ENCODE measurements at regions not wholly inside any gene's neighbourhood (a gene's known extent, or its start where the extent isn't known, plus 50 kb on each side); places are given as distances from the start of the nearest gene placed in this dataset.
"Not testable (repeated sequence)": the region's sequence is repeated elsewhere in the genome, so short reads cannot be mapped to it uniquely, and the experiment has no call there.

GRCh38 chr6:103838457-103838856, 1021.3 kb downstream of the HACE1 start:
- DNase-seq (ENCODE audit: insufficient read length, low spot score), result no peak
- TF ChIP-seq POLR2A (IDR thresholded peaks at IDR 0.05; ENCODE audit: low read depth, low read length), result no peak
- FAIRE-seq, result no peak

- FAIRE-seq, result no peak
- no peak for TF ChIP-seq POLR2A (IDR thresholded peaks at IDR 0.05; ENCODE audit: low read depth, low read length)
- no peak for DNase-seq (ENCODE audit: insufficient read length, low spot score)
Observed at GRCh38 chr6:103826209-103826608, 1033.5 kb downstream of the HACE1 start.

DNA sequence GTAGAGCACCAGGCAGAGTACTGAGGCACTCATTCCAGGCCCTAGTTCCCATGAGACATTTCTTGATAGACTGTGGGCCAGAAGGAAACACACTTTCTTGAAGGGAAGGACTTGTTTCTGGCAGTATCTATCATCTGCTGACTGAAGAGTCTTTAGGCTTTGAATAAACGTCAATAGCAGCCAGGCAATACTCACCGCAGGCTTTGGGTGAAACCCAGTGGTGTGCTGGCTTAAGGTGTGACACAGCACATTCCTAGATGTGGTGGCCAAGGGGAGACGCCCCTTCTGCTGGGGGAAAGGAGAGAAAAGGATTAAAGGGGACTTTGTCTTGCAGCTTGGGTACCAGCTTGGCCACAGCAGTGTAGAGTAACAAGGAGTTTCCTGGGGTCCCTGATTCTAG, 1039.6 kb downstream of the HACE1 start:
- TF ChIP-seq POLR2A (IDR thresholded peaks at IDR 0.05; ENCODE audit: low read depth, low read length), result no peak
- no peak for FAIRE-seq
- no peak for DNase-seq (ENCODE audit: insufficient read length, low spot score)

DNA sequence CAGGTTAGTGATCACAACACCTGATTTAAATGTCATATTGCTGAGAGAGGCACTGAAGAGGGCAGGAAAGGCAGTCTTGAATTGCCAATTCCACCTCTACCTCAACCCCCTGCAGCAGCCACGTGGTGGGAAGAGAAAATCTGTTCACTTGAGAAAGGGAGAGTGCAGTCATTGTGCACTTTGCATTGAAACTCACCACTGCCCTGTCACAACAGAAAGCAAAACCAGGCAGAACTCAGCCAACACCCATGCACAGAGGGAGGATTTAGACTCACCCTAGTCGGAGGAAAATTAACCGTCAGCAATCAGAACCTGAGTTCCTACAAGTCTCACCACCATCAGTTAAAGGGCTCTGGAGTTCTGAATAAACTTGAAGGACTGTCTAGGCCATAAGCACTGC, 1040.2 kb downstream of the HACE1 start:
- FAIRE-seq (no peak), DNase-seq (ENCODE audit: insufficient read length, low spot score) (no peak)
- no peak for TF ChIP-seq POLR2A (IDR thresholded peaks at IDR 0.05; ENCODE audit: low read depth, low read length)

DNA sequence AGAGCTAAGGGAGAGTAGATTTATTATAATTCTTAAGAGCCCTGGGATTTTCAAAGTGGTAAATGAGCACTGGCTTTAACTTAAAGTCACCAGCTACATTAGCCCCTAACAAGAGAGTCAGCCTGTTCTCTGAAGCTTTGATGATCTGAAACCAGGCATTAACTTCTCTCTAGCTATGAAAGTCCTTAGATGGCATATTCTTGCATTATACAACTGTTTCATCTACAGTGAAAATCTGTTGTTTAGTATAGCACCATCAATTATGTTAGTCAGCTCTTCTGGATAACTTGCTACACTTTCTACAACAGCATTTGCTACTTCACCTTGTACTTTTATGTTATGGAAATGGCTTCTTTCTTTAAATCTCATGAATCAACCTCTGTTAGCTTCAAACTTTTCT, 1046.7 kb downstream of the HACE1 start:
- DNase-seq (ENCODE audit: insufficient read length, low spot score), result no peak
- no peak for TF ChIP-seq POLR2A (IDR thresholded peaks at IDR 0.05; ENCODE audit: low read depth, low read length)
- FAIRE-seq, result no peak

GRCh38 chr6:103801901-103802479, 1057.7 kb downstream of the HACE1 start:
- not testable (repeated sequence) for DNase-seq (ENCODE audit: insufficient read length, low spot score); FAIRE-seq

DNA sequence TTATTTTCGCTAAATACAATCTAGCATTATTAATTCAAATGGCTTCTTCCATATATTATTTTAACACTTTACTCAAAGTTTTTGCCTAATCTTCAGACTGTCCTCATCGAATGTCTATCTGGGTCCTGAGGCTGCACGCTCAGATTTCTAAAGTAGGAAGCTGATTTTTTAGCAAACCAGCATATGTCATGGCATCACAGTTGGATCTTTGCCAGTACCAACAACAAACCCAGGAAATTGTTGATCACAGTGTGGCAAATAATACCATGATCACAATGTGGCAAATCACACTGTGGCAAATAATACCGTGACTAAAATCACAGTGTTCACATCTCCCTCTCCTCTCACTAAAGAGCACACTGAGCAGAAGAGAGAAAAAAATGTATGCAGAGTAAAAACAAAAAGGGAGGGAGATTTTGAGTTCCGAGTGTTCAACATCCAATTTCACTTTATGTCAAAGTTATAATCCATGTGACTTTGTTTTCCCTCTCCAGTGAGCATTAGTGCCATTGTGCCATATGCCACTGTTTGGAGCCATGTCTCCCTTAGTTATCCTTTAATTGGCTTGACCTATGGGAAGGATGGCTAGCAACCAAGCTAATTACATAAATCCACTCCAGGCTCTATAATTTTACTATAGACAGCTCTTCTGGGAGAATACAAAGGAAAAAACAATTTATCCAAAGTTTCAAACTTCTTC, 1059.6 kb downstream of the HACE1 start:
- TF ChIP-seq POLR2A (IDR thresholded peaks at IDR 0.05; ENCODE audit: low read depth, low read length), result no peak
- FAIRE-seq (no peak), DNase-seq (ENCODE audit: insufficient read length, low spot score) (no peak)

- DNase-seq (ENCODE audit: insufficient read length, low spot score) (no peak), FAIRE-seq (no peak)
- no peak for TF ChIP-seq POLR2A (IDR thresholded peaks at IDR 0.05; ENCODE audit: low read depth, low read length)
Observed at GRCh38 chr6:103798166-103798565, 1061.6 kb downstream of the HACE1 start.

DNA sequence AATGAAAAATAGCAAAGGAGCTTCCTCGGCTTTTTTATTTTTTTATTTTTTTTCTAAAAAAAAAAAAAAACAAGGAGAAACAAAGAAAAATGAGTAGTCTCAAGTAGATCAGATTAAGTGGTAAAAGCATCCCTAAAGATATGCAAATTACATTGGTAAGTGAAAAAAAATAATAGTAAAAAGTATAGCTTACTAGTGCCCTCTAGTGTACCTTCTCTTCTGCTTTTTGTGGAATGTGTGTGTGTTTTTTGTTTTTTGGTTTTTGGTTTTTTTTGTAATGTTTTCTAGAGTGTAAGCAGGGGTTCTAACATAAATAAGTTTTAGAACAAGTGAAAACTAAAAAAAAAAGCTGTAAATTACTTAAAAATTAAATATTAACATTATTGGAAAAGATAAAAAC, 1062.0 kb downstream of the HACE1 start:
- DNase-seq (ENCODE audit: insufficient read length, low spot score) (no peak), FAIRE-seq (no peak)
- TF ChIP-seq POLR2A (IDR thresholded peaks at IDR 0.05; ENCODE audit: low read depth, low read length), result no peak

GRCh38 chr6:103791458-103791857, 1068.3 kb downstream of the HACE1 start:
- no peak for DNase-seq (ENCODE audit: insufficient read length, low spot score)
- FAIRE-seq, result no peak

GRCh38 chr6:103784117-103784516, 1075.6 kb downstream of the HACE1 start:
- no peak for FAIRE-seq
- no peak for DNase-seq (ENCODE audit: insufficient read length, low spot score)
- TF ChIP-seq POLR2A (IDR thresholded peaks at IDR 0.05; ENCODE audit: low read depth, low read length), result no peak

More at GRCh38 chr6:103791458-103791857, 1068.3 kb downstream of the HACE1 start:
- no peak for TF ChIP-seq POLR2A (IDR thresholded peaks at IDR 0.05; ENCODE audit: low read depth, low read length)

DNA sequence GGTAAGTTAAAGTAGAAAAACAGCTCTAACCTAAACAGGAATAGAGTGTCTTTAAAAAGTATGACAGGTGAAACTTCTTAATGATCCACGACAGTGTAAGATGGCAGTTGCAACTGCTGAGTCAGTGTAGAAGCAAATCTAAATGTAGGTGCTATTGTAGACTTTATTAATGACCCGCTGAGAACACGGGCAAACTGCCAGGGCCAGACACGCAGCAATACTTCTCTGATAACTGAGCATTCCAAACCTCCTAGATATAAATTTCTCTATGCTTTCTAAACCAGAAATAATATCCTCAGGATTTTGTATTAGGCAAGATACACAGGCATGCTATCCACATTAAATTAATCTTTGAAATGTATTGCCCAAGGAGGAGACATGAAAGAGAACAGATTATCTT, 1076.4 kb downstream of the HACE1 start:
- no peak for TF ChIP-seq POLR2A (IDR thresholded peaks at IDR 0.05; ENCODE audit: low read depth, low read length)
- no peak for FAIRE-seq
- no peak for DNase-seq (ENCODE audit: insufficient read length, low spot score)

DNA sequence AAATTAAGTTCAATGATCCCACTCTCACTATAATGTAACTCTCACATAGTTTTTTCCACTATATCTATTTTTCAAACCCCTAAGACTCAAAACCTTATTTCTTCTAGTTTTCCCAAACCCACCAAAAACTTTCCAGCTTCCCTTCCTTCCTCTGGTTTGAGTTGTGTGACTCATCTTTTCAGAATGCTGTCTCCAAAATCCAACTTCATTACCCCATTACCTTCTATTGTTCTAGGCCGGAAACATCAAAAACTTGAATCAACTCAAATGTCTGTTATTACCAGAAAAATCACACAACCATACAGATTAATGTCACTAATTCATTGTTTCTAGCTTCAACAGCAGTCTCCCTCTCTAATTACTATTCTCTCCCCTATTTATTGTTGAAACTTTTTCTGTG, 1090.3 kb downstream of the HACE1 start:
- FAIRE-seq, result no peak
- no peak for DNase-seq (ENCODE audit: insufficient read length, low spot score)
- no peak for TF ChIP-seq POLR2A (IDR thresholded peaks at IDR 0.05; ENCODE audit: low read depth, low read length)

DNA sequence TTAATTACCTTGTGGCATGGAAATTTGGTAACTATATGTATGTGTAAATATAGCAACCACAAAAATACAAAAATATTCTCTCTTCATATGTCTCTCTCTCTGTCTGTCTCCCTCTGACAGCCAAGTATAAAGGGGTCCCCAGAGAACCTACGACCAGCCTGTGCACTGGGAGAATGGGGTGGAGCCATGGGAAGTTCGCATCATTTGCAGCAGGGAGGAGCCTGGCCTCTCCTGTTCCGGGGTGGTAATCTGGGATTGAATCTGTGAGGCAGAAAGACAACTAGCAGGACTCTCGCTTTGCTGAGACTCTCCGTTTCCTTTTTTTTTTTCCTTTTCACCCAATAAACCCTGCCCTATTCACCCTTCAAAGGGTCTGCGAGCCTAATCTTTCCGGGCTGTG, 1109.1 kb downstream of the HACE1 start:
- DNase-seq (ENCODE audit: insufficient read length, low spot score) (no peak), FAIRE-seq (no peak)
- no peak for TF ChIP-seq POLR2A (IDR thresholded peaks at IDR 0.05; ENCODE audit: low read depth, low read length)

GRCh38 chr6:103734016-103734415, 1125.7 kb downstream of the HACE1 start:
- FAIRE-seq (no peak), DNase-seq (ENCODE audit: insufficient read length, low spot score) (no peak)
- no peak for TF ChIP-seq POLR2A (IDR thresholded peaks at IDR 0.05; ENCODE audit: low read depth, low read length)
